Epithelial cell of proximal tubule (primary cell): ENCODE measurements at regions not wholly inside any gene's neighbourhood (a gene's known extent, or its start where the extent isn't known, plus 50 kb on each side); places are given as distances from the start of the nearest gene placed in this dataset.
"Not testable (repeated sequence)": the region's sequence is repeated elsewhere in the genome, so short reads cannot be mapped to it uniquely, and the experiment has no call there.

Experiments
- DNase-seq: peaks from one replicate; pipeline ENCODE4 v3.0.0-alpha.2; 2011; ENCODE audit warnings: low read depth
- H3K4me3 ChIP-seq: 2 replicates; pipeline ENCODE4 v1.5.1; 2011; ENCODE audit warnings: low read depth, mild to moderate bottlenecking, low read length
- CTCF ChIP-seq: conservative IDR thresholded peaks from 2 replicates; pipeline ENCODE4 v1.5.1; 2012; ENCODE audit warnings: low read depth, mild to moderate bottlenecking, low read length

DNA sequence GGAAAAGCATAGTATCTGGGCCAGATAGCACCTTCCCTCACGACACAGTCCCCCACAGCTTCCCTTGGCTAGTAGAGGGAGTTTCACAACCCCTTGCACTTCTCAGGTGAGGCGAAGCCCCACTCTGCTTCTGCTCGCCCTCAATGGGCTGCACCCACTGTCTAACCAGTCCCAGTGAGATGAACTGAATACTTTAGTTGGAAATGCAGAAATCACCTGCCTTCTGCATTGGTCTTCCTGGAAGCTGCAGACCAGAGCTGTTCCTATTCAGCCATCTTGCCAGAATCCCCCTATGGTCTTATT is 243.2 kb upstream of the FAM78B start:
- no peak for DNase-seq
- no peak overlapping the region for H3K4me3 ChIP-seq
- no peak for TF ChIP-seq CTCF

GRCh38 chr1:166416831-166417230 is 250.0 kb upstream of the FAM78B start:
- not testable (repeated sequence) for DNase-seq

DNA sequence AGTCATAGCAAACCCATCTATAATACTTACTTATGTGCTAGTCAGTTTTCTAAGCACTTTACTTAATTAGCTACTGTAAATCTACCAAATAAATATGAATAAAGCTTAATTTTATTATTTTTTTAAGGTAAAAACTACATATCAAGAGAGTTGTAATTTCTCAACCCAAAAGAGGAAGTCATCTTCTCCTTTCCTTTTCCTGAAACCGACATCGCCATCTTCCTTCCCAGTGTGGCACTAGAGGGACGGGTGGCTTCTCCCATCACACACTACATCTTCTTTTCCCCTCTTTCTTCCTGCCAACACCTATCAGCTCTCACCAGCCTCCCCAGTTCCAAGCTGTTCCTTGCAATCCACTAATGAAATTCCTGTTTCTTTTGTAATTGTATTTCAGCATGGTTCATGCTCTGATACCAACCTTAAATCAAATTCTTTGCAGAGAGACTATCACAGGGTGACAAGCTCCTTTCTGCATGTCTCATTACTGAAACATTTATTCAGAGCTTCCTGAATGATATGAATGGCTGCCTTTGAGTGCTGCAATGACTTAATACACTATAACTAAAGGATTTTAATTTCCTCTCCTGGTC is 251.6 kb upstream of the FAM78B start:
- TF ChIP-seq CTCF: no peak
- DNase-seq: no peak
- no peak overlapping the region for H3K4me3 ChIP-seq

More at GRCh38 chr1:166416831-166417230, 250.0 kb upstream of the FAM78B start:
- H3K4me3 ChIP-seq: not testable (repeated sequence)

DNA sequence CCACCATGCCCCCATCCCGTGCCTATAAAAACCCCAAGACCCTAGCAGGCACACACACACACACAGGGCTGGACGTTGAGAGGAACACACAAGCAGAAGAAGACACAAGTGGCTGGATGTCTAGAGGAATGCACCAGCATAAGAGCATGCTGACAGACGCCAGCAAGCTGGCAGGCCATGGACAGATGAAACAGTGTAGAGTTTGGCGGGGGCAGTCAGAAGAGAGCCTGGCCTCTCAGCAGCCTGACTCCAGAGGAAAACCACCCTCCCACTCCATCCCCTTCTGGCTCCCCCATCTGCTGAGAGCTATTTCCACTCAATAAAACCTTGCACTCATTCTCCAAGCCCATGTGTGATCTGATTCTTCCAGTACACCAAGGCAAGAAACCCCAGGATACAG is 255.8 kb upstream of the FAM78B start:
- not testable (repeated sequence) for H3K4me3 ChIP-seq, DNase-seq

GRCh38 chr1:166432655-166433054 is 265.9 kb upstream of the FAM78B start:
- no peak for DNase-seq
- H3K4me3 ChIP-seq: no peak overlapping the region
- no peak for TF ChIP-seq CTCF

DNA sequence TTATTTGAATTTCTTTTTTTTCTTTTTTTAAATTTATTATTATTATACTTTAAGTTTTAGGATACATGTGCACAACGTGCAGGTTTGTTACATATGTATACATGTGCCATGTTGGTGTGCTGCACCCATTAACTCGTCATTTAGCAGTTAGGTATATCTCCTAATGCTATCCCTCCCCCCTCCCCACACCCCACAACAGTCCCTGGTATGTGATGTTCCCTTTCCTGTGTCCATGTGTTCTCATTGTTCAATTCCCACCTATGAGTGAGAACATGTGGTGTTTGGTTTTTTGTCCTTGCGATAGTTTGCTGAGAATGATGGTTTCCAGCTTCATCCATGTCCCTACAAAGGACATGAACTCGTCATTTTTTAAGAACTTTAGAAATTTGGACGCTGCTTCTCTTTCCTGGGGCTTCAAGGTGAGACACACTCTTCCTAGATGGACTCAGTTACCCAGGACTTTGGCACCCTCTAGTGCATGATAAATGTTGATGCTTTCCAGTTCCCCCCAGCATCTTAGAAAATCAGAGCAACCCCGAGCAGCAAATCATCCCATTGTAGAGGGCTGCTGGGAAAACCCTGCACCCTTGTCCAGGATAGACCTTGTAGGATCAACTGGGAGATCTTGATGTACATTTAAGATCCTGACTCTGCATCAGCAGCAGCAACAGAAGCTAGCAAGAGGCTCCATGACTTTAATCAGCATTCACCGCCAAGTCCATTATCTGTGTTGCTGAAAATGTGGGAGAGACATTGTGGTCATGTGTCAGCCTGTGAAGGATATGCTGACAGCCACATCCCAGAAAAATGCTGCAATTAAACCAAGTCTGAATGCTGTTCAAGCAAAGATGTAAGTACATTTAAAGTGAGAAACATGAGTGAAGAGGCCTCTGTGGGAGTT is 266.9 kb upstream of the FAM78B start:
- not testable (repeated sequence) for H3K4me3 ChIP-seq
- peak; percentile 4 for DNase-seq
- peak; percentile 60 for TF ChIP-seq CTCF

GRCh38 chr1:166457700-166458099 is 290.9 kb upstream of the FAM78B start:
- TF ChIP-seq CTCF: no peak
- H3K4me3 ChIP-seq: no peak overlapping the region

GRCh38 chr1:166464333-166464732 is 297.5 kb upstream of the FAM78B start:
- no peak for DNase-seq

More at GRCh38 chr1:166457700-166458099, 290.9 kb upstream of the FAM78B start:
- no peak for DNase-seq

More at GRCh38 chr1:166464333-166464732, 297.5 kb upstream of the FAM78B start:
- no peak overlapping the region for H3K4me3 ChIP-seq
- TF ChIP-seq CTCF: no peak
